Panc1 (cell line): ENCODE measurements at regions not wholly inside any gene's neighbourhood (a gene's known extent, or its start where the extent isn't known, plus 50 kb on each side); places are given as distances from the start of the nearest gene placed in this dataset.

Source experiments
- ATAC-seq: fragments of 200-7000 bp; cut with Tn5 transposase; 2 replicates; pipeline ENCODE4 v1.9.1; 2020; ENCODE audit warnings: mild to moderate bottlenecking, moderate library complexity
- BruUV-seq: library from RNA; stranded (reverse); fragments of 400-500 nt; replicated peaks from 2 replicates; lab custom pipeline; 2021; lab: Mats Ljungman, UMichigan
- CTCF ChIA-PET: fragments of 300-600 bp; sonication (Branson Sonifier 250); formaldehyde crosslinking; loops from one replicate; lab custom pipeline; 2022; ENCODE audit warnings: antibody characterized with exemption; lab: Charles Lee
- POLR2A ChIA-PET: fragments of 300-600 bp; sonication (Branson Sonifier 250); formaldehyde crosslinking; loops from one replicate; lab custom pipeline; 2022; ENCODE audit warnings: antibody characterized with exemption; lab: Charles Lee
- DNase-seq: peaks from one replicate; pipeline ENCODE4 v3.0.0-alpha.2; 2010; ENCODE audit warnings: low read depth, low spot score
- H3K27ac ChIP-seq: 2 replicates; pipeline ENCODE4 v1.5.1; 2011; ENCODE audit warnings: mild to moderate bottlenecking, low read length, inconsistent platforms
- H3K27me3 ChIP-seq: fragments of 200-500 bp; sonication (Bioruptor generic); 2 replicates; pipeline ENCODE4 v1.6.0; 2014; ENCODE audit warnings: low read length, inconsistent platforms; ENCODE audit not compliant: control insufficient read depth, insufficient read depth
- H3K36me3 ChIP-seq: fragments of 200-500 bp; sonication (Bioruptor generic); 2 replicates; pipeline ENCODE4 v1.5.1; 2014; ENCODE audit warnings: inconsistent platforms, mild to moderate bottlenecking, low read length, moderate library complexity; ENCODE audit not compliant: control insufficient read depth, insufficient read depth
- H3K4me1 ChIP-seq: 2 replicates; pipeline ENCODE4 v1.5.1; 2011; ENCODE audit warnings: inconsistent platforms, mild to moderate bottlenecking, low read length, moderate library complexity; ENCODE audit not compliant: control insufficient read depth, insufficient read depth
- H3K4me3 ChIP-seq, 2 experiments: 2 replicates each; pipeline ENCODE4 v1.5.1; 2011 to 2012; ENCODE audit warnings: low read depth in 2 of 2, low read length in 2 of 2, mild to moderate bottlenecking in 2 of 2, inconsistent platforms in 1 of 2, moderate library complexity in 1 of 2
- H3K9me3 ChIP-seq: fragments of 200-500 bp; sonication (Bioruptor generic); 2 replicates; pipeline ENCODE4 v1.5.1; 2014; ENCODE audit warnings: low read depth, mild to moderate bottlenecking, inconsistent platforms, low read length, moderate library complexity; ENCODE audit not compliant: control insufficient read depth, insufficient read depth
- POLR2AphosphoS5 ChIP-seq: IDR thresholded peaks from 2 replicates; pipeline ENCODE4 v1.6.1; 2012; ENCODE audit warnings: mild to moderate bottlenecking, low read depth, low read length, moderate library complexity
- SIN3A ChIP-seq: IDR thresholded peaks from 2 replicates; pipeline ENCODE4 v1.6.1; 2012; ENCODE audit warnings: low read depth, mild to moderate bottlenecking, low read length, moderate library complexity, borderline replicate concordance; ENCODE audit not compliant: insufficient read depth
- TCF7L2 ChIP-seq: IDR thresholded peaks from 2 replicates; pipeline ENCODE4 v1.6.1; 2011; ENCODE audit warnings: mild to moderate bottlenecking, low read depth, low read length, inconsistent platforms
- in situ Hi-C: cut with HindIII; loops from 2 replicates; pipeline ENCODE4 v1.10.0; 2016; ENCODE audit warnings: low sequenced_read_pairs, low pct_unique_long_range_greater_than_20kb
- intact Hi-C: fragments of 100-400 bp; cut with micrococcal nuclease; formaldehyde crosslinking; loops from one replicate; pipeline ENCODE4 v1.10.0; 2022; ENCODE audit not compliant: unreplicated experiment
- TF ChIP-seq, protein P1 (sequence below): fragments of 450-650 bp; IDR thresholded peaks from 2 replicates; pipeline ENCODE4 v1.5.1; 2017; ENCODE audit warnings: mild to moderate bottlenecking
- TF ChIP-seq, protein P2 (sequence below), 2 experiments: IDR thresholded peaks; 2 replicates each; pipeline ENCODE4 v1.6.1; 2011 to 2012; ENCODE audit warnings: low read depth in 2 of 2, control low read depth in 1 of 2, low read length in 1 of 2, mild to moderate bottlenecking in 1 of 2, moderate library complexity in 1 of 2; ENCODE audit not compliant: insufficient read depth in 1 of 2

DNA sequence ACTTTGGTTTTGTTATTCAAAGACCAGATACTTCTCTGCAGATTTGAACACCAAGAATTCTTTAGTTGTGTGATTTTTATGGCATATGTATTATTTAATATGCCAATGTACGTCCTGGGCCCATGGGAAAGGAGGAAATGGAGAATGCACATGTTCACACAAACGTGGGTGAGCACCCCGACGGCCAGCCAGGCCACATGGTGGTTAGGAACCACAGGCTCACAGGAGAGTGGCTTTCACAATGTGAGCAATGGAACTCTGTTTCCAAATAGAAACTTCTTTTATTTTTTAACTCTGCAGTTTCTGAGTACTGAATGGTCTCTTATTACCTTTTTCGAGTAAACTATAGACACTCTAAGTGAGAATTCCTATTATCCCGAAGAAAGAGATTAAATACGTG is 58.0 kb upstream of the UNC5C start:
- CTCF ChIA-PET, result no interaction called here
- Histone ChIP-seq H3K36me3 (no peaks in the 10 kb centered on the region), H3K27ac (no peak overlapping the region), H3K9me3 (no peaks in the 10 kb centered on the region), H3K4me1 (no peaks in the 10 kb centered on the region), H3K4me3 (no peak overlapping the region), H3K27me3 (no peaks in the 10 kb centered on the region)
- ATAC-seq, result no peak
- no TSS peak for BruUV-seq
- in situ Hi-C loops (no loop called here), intact Hi-C loops (no loop called here)
- POLR2A ChIA-PET, result no interaction called here
- TF ChIP-seq, protein P1, sequence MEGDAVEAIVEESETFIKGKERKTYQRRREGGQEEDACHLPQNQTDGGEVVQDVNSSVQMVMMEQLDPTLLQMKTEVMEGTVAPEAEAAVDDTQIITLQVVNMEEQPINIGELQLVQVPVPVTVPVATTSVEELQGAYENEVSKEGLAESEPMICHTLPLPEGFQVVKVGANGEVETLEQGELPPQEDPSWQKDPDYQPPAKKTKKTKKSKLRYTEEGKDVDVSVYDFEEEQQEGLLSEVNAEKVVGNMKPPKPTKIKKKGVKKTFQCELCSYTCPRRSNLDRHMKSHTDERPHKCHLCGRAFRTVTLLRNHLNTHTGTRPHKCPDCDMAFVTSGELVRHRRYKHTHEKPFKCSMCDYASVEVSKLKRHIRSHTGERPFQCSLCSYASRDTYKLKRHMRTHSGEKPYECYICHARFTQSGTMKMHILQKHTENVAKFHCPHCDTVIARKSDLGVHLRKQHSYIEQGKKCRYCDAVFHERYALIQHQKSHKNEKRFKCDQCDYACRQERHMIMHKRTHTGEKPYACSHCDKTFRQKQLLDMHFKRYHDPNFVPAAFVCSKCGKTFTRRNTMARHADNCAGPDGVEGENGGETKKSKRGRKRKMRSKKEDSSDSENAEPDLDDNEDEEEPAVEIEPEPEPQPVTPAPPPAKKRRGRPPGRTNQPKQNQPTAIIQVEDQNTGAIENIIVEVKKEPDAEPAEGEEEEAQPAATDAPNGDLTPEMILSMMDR, result no peak
- no peak for TF ChIP-seq SIN3A
- DNase-seq, result no peak

DNA sequence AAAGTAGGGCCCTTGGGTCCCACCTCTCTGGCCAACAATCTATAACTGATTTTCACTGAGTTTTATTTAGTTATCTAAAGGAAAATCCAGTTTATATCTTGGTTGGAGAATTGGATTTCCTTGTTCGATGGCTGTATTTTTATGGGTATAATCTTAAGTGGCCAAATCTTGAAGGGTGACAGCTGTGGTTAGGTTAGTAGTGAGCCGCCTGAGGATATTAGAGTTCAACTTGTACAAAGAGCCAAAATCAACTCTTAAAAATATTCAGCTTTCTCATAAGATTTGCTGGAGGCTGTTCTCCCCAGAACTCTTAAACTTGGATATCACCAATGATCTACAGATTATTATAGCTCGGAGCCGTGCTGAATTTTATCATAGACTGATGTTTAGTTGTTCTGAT is 54.6 kb upstream of the UNC5C start:
- in situ Hi-C loops, result no loop called here
- ChIA-PET CTCF (no interaction called here), POLR2A (no interaction called here)
- no peak for ATAC-seq
- no TSS peak for BruUV-seq
- Histone ChIP-seq H3K36me3 (no peaks in the 10 kb centered on the region), H3K27me3 (no peaks in the 10 kb centered on the region), H3K9me3 (no peaks in the 10 kb centered on the region), H3K4me3 (no peak overlapping the region), H3K4me1 (no peaks in the 10 kb centered on the region), H3K27ac (no peak overlapping the region)
- intact Hi-C loops, result no loop called here
- TF ChIP-seq, protein P2, sequence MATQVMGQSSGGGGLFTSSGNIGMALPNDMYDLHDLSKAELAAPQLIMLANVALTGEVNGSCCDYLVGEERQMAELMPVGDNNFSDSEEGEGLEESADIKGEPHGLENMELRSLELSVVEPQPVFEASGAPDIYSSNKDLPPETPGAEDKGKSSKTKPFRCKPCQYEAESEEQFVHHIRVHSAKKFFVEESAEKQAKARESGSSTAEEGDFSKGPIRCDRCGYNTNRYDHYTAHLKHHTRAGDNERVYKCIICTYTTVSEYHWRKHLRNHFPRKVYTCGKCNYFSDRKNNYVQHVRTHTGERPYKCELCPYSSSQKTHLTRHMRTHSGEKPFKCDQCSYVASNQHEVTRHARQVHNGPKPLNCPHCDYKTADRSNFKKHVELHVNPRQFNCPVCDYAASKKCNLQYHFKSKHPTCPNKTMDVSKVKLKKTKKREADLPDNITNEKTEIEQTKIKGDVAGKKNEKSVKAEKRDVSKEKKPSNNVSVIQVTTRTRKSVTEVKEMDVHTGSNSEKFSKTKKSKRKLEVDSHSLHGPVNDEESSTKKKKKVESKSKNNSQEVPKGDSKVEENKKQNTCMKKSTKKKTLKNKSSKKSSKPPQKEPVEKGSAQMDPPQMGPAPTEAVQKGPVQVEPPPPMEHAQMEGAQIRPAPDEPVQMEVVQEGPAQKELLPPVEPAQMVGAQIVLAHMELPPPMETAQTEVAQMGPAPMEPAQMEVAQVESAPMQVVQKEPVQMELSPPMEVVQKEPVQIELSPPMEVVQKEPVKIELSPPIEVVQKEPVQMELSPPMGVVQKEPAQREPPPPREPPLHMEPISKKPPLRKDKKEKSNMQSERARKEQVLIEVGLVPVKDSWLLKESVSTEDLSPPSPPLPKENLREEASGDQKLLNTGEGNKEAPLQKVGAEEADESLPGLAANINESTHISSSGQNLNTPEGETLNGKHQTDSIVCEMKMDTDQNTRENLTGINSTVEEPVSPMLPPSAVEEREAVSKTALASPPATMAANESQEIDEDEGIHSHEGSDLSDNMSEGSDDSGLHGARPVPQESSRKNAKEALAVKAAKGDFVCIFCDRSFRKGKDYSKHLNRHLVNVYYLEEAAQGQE (IDR thresholded peaks at IDR 0.05; ENCODE audit: insufficient read depth in 1 of 2, low read depth in 2 of 2, low read length in 1 of 2), result no peak
- TF ChIP-seq TCF7L2 (no peak), POLR2AphosphoS5 (no peak), SIN3A (no peak)
- TF ChIP-seq, protein P1, result no peak
- DNase-seq, result no peak

DNA sequence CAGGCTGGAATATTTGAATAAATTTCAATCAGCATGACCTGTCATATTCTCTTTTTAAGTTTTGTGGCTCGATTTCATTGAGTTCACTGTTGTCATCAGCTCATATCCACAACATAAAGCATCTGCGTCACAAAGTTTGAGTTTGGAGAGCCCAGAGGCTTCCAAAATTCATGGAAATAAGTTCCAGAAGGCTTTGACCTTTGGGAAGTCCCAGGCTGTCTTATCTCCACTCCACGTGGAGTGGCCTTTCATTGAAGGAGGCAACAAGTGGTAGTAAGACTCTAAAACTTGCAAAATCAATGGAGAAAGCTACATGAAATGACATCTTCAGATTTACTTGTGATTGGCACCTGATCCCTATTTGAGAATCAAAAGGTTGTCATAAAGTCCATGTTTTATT is 54.1 kb upstream of the UNC5C start:
- Histone ChIP-seq H3K36me3 (no peaks in the 10 kb centered on the region), H3K4me1 (no peaks in the 10 kb centered on the region), H3K27ac (no peak overlapping the region), H3K27me3 (no peaks in the 10 kb centered on the region), H3K4me3 (no peak overlapping the region), H3K9me3 (no peaks in the 10 kb centered on the region)
- ATAC-seq, result no peak
- BruUV-seq, result no TSS peak
- TF ChIP-seq SIN3A (no peak), TCF7L2 (no peak), POLR2AphosphoS5 (no peak)
- TF ChIP-seq, protein P2 (IDR thresholded peaks at IDR 0.05; ENCODE audit: insufficient read depth in 1 of 2, low read depth in 2 of 2, low read length in 1 of 2), result no peak
- TF ChIP-seq, protein P1, result no peak
- intact Hi-C loops (no loop called here), in situ Hi-C loops (no loop called here)
- DNase-seq, result no peak
- CTCF ChIA-PET, result no interaction called here
- POLR2A ChIA-PET, result no interaction called here
